PC-3 (cell line): ENCODE measurements at regions not wholly inside any gene's neighbourhood (a gene's known extent, or its start where the extent isn't known, plus 50 kb on each side); places are given as distances from the start of the nearest gene placed in this dataset.

Source experiments
- CTCF ChIP-seq: fragments of 300-600 bp; sonication (generic); conservative IDR thresholded peaks from 2 replicates; pipeline ENCODE4 v1.5.1; 2017; ENCODE audit warnings: antibody characterized with exemption, low read depth, mild to moderate bottlenecking, low read length
- EZH2 ChIP-seq: fragments of 300-600 bp; sonication (generic); IDR thresholded peaks from one replicate; pipeline ENCODE4 v1.6.1; 2017; ENCODE audit warnings: antibody characterized with exemption, mild to moderate bottlenecking, low read length; ENCODE audit not compliant: unreplicated experiment

DNA sequence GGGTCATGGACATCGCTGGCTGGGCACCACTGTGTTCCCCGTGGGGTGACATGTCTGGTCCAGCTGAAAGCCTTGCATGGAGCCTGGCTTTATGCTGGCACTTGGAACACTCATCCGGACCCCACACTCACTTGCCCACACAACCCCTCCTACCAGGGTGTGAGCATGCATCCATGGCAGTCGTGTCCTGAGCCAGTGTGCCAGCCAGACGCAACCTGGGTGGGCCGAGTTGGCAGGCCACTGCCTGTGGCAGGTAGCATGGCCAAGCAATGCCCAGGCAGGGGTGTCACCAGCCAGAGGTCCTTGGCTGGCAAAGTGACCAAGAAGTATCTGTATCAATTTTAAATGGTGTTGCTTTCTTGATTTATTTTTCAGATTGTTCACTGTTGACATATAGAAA is 141.7 kb downstream of the CCDC59 start:
- TF ChIP-seq CTCF (no peak), EZH2 (no peak)
